Progenitor cell of endocrine pancreas (in vitro differentiated cells): ENCODE measurements at regions not wholly inside any gene's neighbourhood (a gene's known extent, or its start where the extent isn't known, plus 50 kb on each side); places are given as distances from the start of the nearest gene placed in this dataset.

Experiments
- DNase-seq: peaks from one replicate; pipeline ENCODE4 v3.0.0; 2021; ENCODE audit warnings: low spot score; ENCODE audit not compliant: unreplicated experiment
- H3K27ac Mint-ChIP-seq: 2 replicates; pipeline ENCODE4 v1.8.0; 2021; ENCODE audit warnings: mild to moderate bottlenecking, moderate library complexity, mixed read lengths
- H3K27me3 Mint-ChIP-seq: 2 replicates; pipeline ENCODE4 v1.8.0; 2021; ENCODE audit warnings: mixed read lengths
- H3K36me3 Mint-ChIP-seq: 2 replicates; pipeline ENCODE4 v1.8.0; 2022; ENCODE audit warnings: mixed read lengths; ENCODE audit not compliant: insufficient read depth
- H3K4me1 Mint-ChIP-seq: 2 replicates; pipeline ENCODE4 v1.8.0; 2021; ENCODE audit warnings: low read depth, mixed read lengths
- H3K4me3 Mint-ChIP-seq: 2 replicates; pipeline ENCODE4 v1.8.0; 2021; ENCODE audit warnings: low read depth, mild to moderate bottlenecking, moderate library complexity, mixed read lengths
- H3K9me3 Mint-ChIP-seq: 2 replicates; pipeline ENCODE4 v1.8.0; 2021; ENCODE audit warnings: low read depth, mixed read lengths
- CTCF ChIP-seq: fragments of 200-600 bp; sonication (generic); IDR thresholded peaks from one replicate; pipeline ENCODE4 v1.5.0; 2021; ENCODE audit warnings: antibody characterized with exemption, mild to moderate bottlenecking; ENCODE audit not compliant: unreplicated experiment

- peaks cover under 1% of the 10 kb centered on the region for H3K9me3 Mint-ChIP-seq
- no peaks in the 10 kb centered on the region for H3K36me3 Mint-ChIP-seq
- H3K4me1 Mint-ChIP-seq = no peaks in the 10 kb centered on the region
- no peak for TF ChIP-seq CTCF
- no peak overlapping the region for H3K4me3 Mint-ChIP-seq
- no peak overlapping the region for H3K27ac Mint-ChIP-seq
- no peaks in the 10 kb centered on the region for H3K27me3 Mint-ChIP-seq
- DNase-seq = no peak
Observed at GRCh38 chr9:23979491-23979890, 153.5 kb upstream of the ELAVL2 start.

GRCh38 chr9:23962101-23962500 lies 136.1 kb upstream of the ELAVL2 start:
- Mint-ChIP-seq H3K4me1 (no peaks in the 10 kb centered on the region), H3K9me3 (peaks cover 28% of the 10 kb centered on the region), H3K4me3 (no peak overlapping the region), H3K27ac (no peak overlapping the region), H3K27me3 (no peaks in the 10 kb centered on the region), H3K36me3 (no peaks in the 10 kb centered on the region)
- no peak for DNase-seq
- TF ChIP-seq CTCF = no peak

GRCh38 chr9:23945897-23946296 lies 119.9 kb upstream of the ELAVL2 start:
- Mint-ChIP-seq H3K36me3 (no peaks in the 10 kb centered on the region), H3K4me1 (no peaks in the 10 kb centered on the region), H3K9me3 (peaks cover 8% of the 10 kb centered on the region), H3K27ac (no peak overlapping the region), H3K4me3 (no peak overlapping the region), H3K27me3 (no peaks in the 10 kb centered on the region)
- TF ChIP-seq CTCF = no peak
- DNase-seq = no peak

GRCh38 chr9:23941051-23941450 lies 115.0 kb upstream of the ELAVL2 start:
- TF ChIP-seq CTCF = no peak
- no peak overlapping the region for H3K4me3 Mint-ChIP-seq
- H3K9me3 Mint-ChIP-seq = peaks cover 8% of the 10 kb centered on the region

GRCh38 chr9:23938908-23939307 lies 112.9 kb upstream of the ELAVL2 start:
- Mint-ChIP-seq H3K4me3 (no peak overlapping the region), H3K9me3 (peaks cover 7% of the 10 kb centered on the region), H3K36me3 (no peaks in the 10 kb centered on the region), H3K27me3 (no peaks in the 10 kb centered on the region), H3K27ac (no peak overlapping the region), H3K4me1 (peaks cover 3% of the 10 kb centered on the region)
- DNase-seq = no peak
- TF ChIP-seq CTCF = no peak

More at GRCh38 chr9:23941051-23941450, 115.0 kb upstream of the ELAVL2 start:
- no peaks in the 10 kb centered on the region for H3K36me3 Mint-ChIP-seq
- no peaks in the 10 kb centered on the region for H3K4me1 Mint-ChIP-seq
- H3K27ac Mint-ChIP-seq = no peak overlapping the region
- H3K27me3 Mint-ChIP-seq = no peaks in the 10 kb centered on the region
- no peak for DNase-seq
